Activated naive CD4-positive, alpha-beta T cell treated with anti-CD3 and anti-CD28 coated beads for 36 hours (primary cell): ENCODE measurements at regions not wholly inside any gene's neighbourhood (a gene's known extent, or its start where the extent isn't known, plus 50 kb on each side); places are given as distances from the start of the nearest gene placed in this dataset.
A peak's percentile ranks its signal among the peaks of the same experiment; 100 is the strongest.
"Not testable (repeated sequence)": the region's sequence is repeated elsewhere in the genome, so short reads cannot be mapped to it uniquely, and the experiment has no call there.

Source experiments
- CTCF ChIA-PET: fragments of 350-600 bp; sonication (Branson Sonifier 250); formaldehyde crosslinking; loops from one replicate; lab custom pipeline; 2021; ENCODE audit warnings: antibody characterized with exemption; lab: Charles Lee
- DNase-seq: peaks from one replicate; pipeline ENCODE4 v3.0.0-alpha.2; 2020
- H3K27ac Mint-ChIP-seq: one replicate; pipeline ENCODE4 v1.8.0; 2021; ENCODE audit warnings: mild to moderate bottlenecking, mixed read lengths
- H3K27me3 Mint-ChIP-seq: one replicate; pipeline ENCODE4 v1.8.0; 2021; ENCODE audit warnings: low read depth, mixed read lengths
- H3K36me3 Mint-ChIP-seq: one replicate; pipeline ENCODE4 v1.8.0; 2021; ENCODE audit warnings: low read depth, mixed read lengths
- H3K4me1 Mint-ChIP-seq: one replicate; pipeline ENCODE4 v1.8.0; 2021; ENCODE audit warnings: low read depth, mixed read lengths
- H3K4me3 Mint-ChIP-seq: one replicate; pipeline ENCODE4 v1.8.0; 2021; ENCODE audit warnings: mild to moderate bottlenecking, moderate library complexity, mixed read lengths
- H3K9me3 Mint-ChIP-seq: one replicate; pipeline ENCODE4 v1.8.0; 2021; ENCODE audit warnings: mixed read lengths
- intact Hi-C: fragments of 100-400 bp; cut with micrococcal nuclease; formaldehyde crosslinking; loops from one replicate; pipeline ENCODE4 v1.15.1; 2023

- intact Hi-C loops, result no loop called here
- no peak for DNase-seq
- Mint-ChIP-seq H3K4me1 (no peaks in the 10 kb centered on the region), H3K9me3 (no peaks in the 10 kb centered on the region), H3K36me3 (no peaks in the 10 kb centered on the region), H3K27me3 (peaks cover 3% of the 10 kb centered on the region), H3K27ac (no peak overlapping the region), H3K4me3 (no peak overlapping the region)
- CTCF ChIA-PET, result no interaction called here
Observed at GRCh38 chr9:107593224-107593870, 103.8 kb upstream of the KLF4 start.

- Mint-ChIP-seq H3K9me3 (no peaks in the 10 kb centered on the region), H3K4me3 (no peak overlapping the region), H3K4me1 (no peaks in the 10 kb centered on the region), H3K36me3 (no peaks in the 10 kb centered on the region), H3K27ac (no peak overlapping the region), H3K27me3 (peaks cover 7% of the 10 kb centered on the region)
- intact Hi-C loops, result no loop called here
- CTCF ChIA-PET, result no interaction called here
- DNase-seq, result no peak
Observed at GRCh38 chr9:107592424-107592823, 102.9 kb upstream of the KLF4 start.

GRCh38 chr9:107591781-107592180, 102.2 kb upstream of the KLF4 start:
- no peaks in the 10 kb centered on the region for H3K36me3 Mint-ChIP-seq
- intact Hi-C loops, result no loop called here
- H3K27ac Mint-ChIP-seq, result no peak overlapping the region
- DNase-seq, result no peak
- CTCF ChIA-PET, result no interaction called here
- H3K27me3 Mint-ChIP-seq, result peaks cover 10% of the 10 kb centered on the region
- no peaks in the 10 kb centered on the region for H3K4me1 Mint-ChIP-seq
- no peaks in the 10 kb centered on the region for H3K9me3 Mint-ChIP-seq
- no peak overlapping the region for H3K4me3 Mint-ChIP-seq

- no peaks in the 10 kb centered on the region for H3K9me3 Mint-ChIP-seq
- intact Hi-C loops, result no loop called here
- no peak overlapping the region for H3K27ac Mint-ChIP-seq
- H3K36me3 Mint-ChIP-seq, result no peaks in the 10 kb centered on the region
- DNase-seq, result no peak
- CTCF ChIA-PET, result no interaction called here
- H3K4me1 Mint-ChIP-seq, result no peaks in the 10 kb centered on the region
- H3K4me3 Mint-ChIP-seq, result no peak overlapping the region
- H3K27me3 Mint-ChIP-seq, result peaks cover 12% of the 10 kb centered on the region
Observed at GRCh38 chr9:107588393-107588792, 98.8 kb upstream of the KLF4 start.

- Mint-ChIP-seq H3K9me3 (no peaks in the 10 kb centered on the region), H3K27ac (no peak overlapping the region), H3K27me3 (peaks cover 12% of the 10 kb centered on the region), H3K4me3 (no peak overlapping the region), H3K36me3 (no peaks in the 10 kb centered on the region), H3K4me1 (no peaks in the 10 kb centered on the region)
- intact Hi-C loops, result no loop called here
- CTCF ChIA-PET, result no interaction called here
- DNase-seq, result peak; percentile 5
Observed at GRCh38 chr9:107587191-107587963, 97.8 kb upstream of the KLF4 start.

GRCh38 chr9:107586493-107586892, 96.9 kb upstream of the KLF4 start:
- Mint-ChIP-seq H3K9me3 (no peaks in the 10 kb centered on the region), H3K4me3 (no peak overlapping the region), H3K27ac (no peak overlapping the region), H3K36me3 (no peaks in the 10 kb centered on the region), H3K27me3 (peaks cover 12% of the 10 kb centered on the region), H3K4me1 (no peaks in the 10 kb centered on the region)
- DNase-seq, result no peak
- intact Hi-C loops, result no loop called here
- CTCF ChIA-PET, result no interaction called here

- intact Hi-C loops, result no loop called here
- no peak overlapping the region for H3K4me3 Mint-ChIP-seq
- H3K36me3 Mint-ChIP-seq, result no peaks in the 10 kb centered on the region
- no peaks in the 10 kb centered on the region for H3K4me1 Mint-ChIP-seq
- CTCF ChIA-PET, result interaction anchor here (0.6 kb wide), 1 partner anchor 674 kb away, joined by 3 read pairs; no protein-coding TSS in a partner anchor
- no peak for DNase-seq
- H3K9me3 Mint-ChIP-seq, result no peaks in the 10 kb centered on the region
- peaks cover 12% of the 10 kb centered on the region for H3K27me3 Mint-ChIP-seq
- no peak overlapping the region for H3K27ac Mint-ChIP-seq
Observed at GRCh38 chr9:107585465-107585864, 95.9 kb upstream of the KLF4 start.

- Mint-ChIP-seq H3K4me3 (no peak overlapping the region), H3K27me3 (peaks cover 12% of the 10 kb centered on the region), H3K4me1 (no peaks in the 10 kb centered on the region), H3K27ac (no peak overlapping the region), H3K9me3 (no peaks in the 10 kb centered on the region), H3K36me3 (no peaks in the 10 kb centered on the region)
- DNase-seq, result no peak
- intact Hi-C loops, result no loop called here
- CTCF ChIA-PET, result no interaction called here
Observed at GRCh38 chr9:107584944-107585343, 95.4 kb upstream of the KLF4 start.

- H3K36me3 Mint-ChIP-seq, result no peaks in the 10 kb centered on the region
- H3K4me1 Mint-ChIP-seq, result no peaks in the 10 kb centered on the region
- H3K27me3 Mint-ChIP-seq, result peaks cover 10% of the 10 kb centered on the region
- no peaks in the 10 kb centered on the region for H3K9me3 Mint-ChIP-seq
- DNase-seq, result no peak
- CTCF ChIA-PET, result no interaction called here
- H3K27ac Mint-ChIP-seq, result no peak overlapping the region
- intact Hi-C loops, result no loop called here
- no peak overlapping the region for H3K4me3 Mint-ChIP-seq
Observed at GRCh38 chr9:107584186-107584585, 94.6 kb upstream of the KLF4 start.

GRCh38 chr9:107577140-107577776, 87.7 kb upstream of the KLF4 start:
- Mint-ChIP-seq H3K27ac (no peak overlapping the region), H3K9me3 (no peaks in the 10 kb centered on the region), H3K27me3 (no peaks in the 10 kb centered on the region), H3K36me3 (no peaks in the 10 kb centered on the region), H3K4me1 (no peaks in the 10 kb centered on the region), H3K4me3 (no peak overlapping the region)
- intact Hi-C loops, result no loop called here
- CTCF ChIA-PET, result no interaction called here
- no peak for DNase-seq

- no peak for DNase-seq
- CTCF ChIA-PET, result no interaction called here
- no peaks in the 10 kb centered on the region for H3K36me3 Mint-ChIP-seq
- no peaks in the 10 kb centered on the region for H3K4me1 Mint-ChIP-seq
- intact Hi-C loops, result no loop called here
- no peak overlapping the region for H3K27ac Mint-ChIP-seq
- H3K9me3 Mint-ChIP-seq, result no peaks in the 10 kb centered on the region
- H3K27me3 Mint-ChIP-seq, result no peaks in the 10 kb centered on the region
- no peak overlapping the region for H3K4me3 Mint-ChIP-seq
Observed at GRCh38 chr9:107571148-107571547, 81.6 kb upstream of the KLF4 start.

- Mint-ChIP-seq H3K9me3 (no peaks in the 10 kb centered on the region), H3K27me3 (peaks cover 4% of the 10 kb centered on the region), H3K4me1 (no peaks in the 10 kb centered on the region), H3K27ac (no peak overlapping the region), H3K36me3 (no peaks in the 10 kb centered on the region), H3K4me3 (no peak overlapping the region)
- intact Hi-C loops, result no loop called here
- DNase-seq, result no peak
- CTCF ChIA-PET, result no interaction called here
Observed at GRCh38 chr9:107569174-107569573, 79.6 kb upstream of the KLF4 start.

GRCh38 chr9:107568406-107568805, 78.8 kb upstream of the KLF4 start:
- H3K9me3 Mint-ChIP-seq, CTCF ChIA-PET, H3K4me3 Mint-ChIP-seq, H3K36me3 Mint-ChIP-seq, DNase-seq, H3K27ac Mint-ChIP-seq, H3K27me3 Mint-ChIP-seq, intact Hi-C loops, H3K4me1 Mint-ChIP-seq: not testable (repeated sequence)
